GM23338 (cell line): ENCODE measurements at regions not wholly inside any gene's neighbourhood (a gene's known extent, or its start where the extent isn't known, plus 50 kb on each side); places are given as distances from the start of the nearest gene placed in this dataset.
"Not testable (repeated sequence)": the region's sequence is repeated elsewhere in the genome, so short reads cannot be mapped to it uniquely, and the experiment has no call there.

Experiments used
- ATAC-seq: fragments of 200-7000 bp; cut with Tn5 transposase; 3 replicates; pipeline ENCODE4 v1.9.1; 2020
- DNase-seq: peaks from one replicate; pipeline ENCODE4 v3.0.0-alpha.2; 2015; ENCODE audit warnings: low spot score
- H2AFZ ChIP-seq: fragments of 200-600 bp; sonication (generic); 2 replicates; pipeline ENCODE4 v1.8.0; 2016; ENCODE audit warnings: antibody characterized with exemption, mild to moderate bottlenecking, moderate library complexity
- H3F3A ChIP-seq: fragments of 200-600 bp; sonication (generic); replicated peaks from 2 replicates; pipeline ENCODE4 v1.8.0; 2017; ENCODE audit warnings: antibody characterized with exemption, mixed run types, low read depth
- H3K27ac ChIP-seq: fragments of 200-600 bp; sonication (generic); 2 replicates; pipeline ENCODE4 v1.6.1; 2016; ENCODE audit warnings: low read depth
- H3K27me3 ChIP-seq: fragments of 200-600 bp; sonication (generic); 2 replicates; pipeline ENCODE4 v1.8.0; 2016; ENCODE audit warnings: mild to moderate bottlenecking, mixed run types, moderate library complexity; ENCODE audit not compliant: insufficient read depth
- H3K36me3 ChIP-seq: fragments of 200-600 bp; sonication (generic); 2 replicates; pipeline ENCODE4 v1.8.0; 2016; ENCODE audit warnings: mild to moderate bottlenecking; ENCODE audit not compliant: insufficient read depth
- H3K4me1 ChIP-seq: fragments of 200-600 bp; sonication (generic); 2 replicates; pipeline ENCODE4 v1.8.0; 2016; ENCODE audit warnings: mild to moderate bottlenecking, moderate library complexity; ENCODE audit not compliant: insufficient read depth
- H3K4me2 ChIP-seq: fragments of 200-600 bp; sonication (generic); 2 replicates; pipeline ENCODE4 v1.7.1; 2017; ENCODE audit warnings: mixed run types
- H3K4me3 ChIP-seq: fragments of 200-600 bp; sonication (generic); 2 replicates; pipeline ENCODE4 v1.6.1; 2016; ENCODE audit warnings: mixed run types
- H3K79me2 ChIP-seq: fragments of 200-600 bp; sonication (generic); replicated peaks from 2 replicates; pipeline ENCODE4 v1.8.0; 2017; ENCODE audit warnings: mild to moderate bottlenecking; ENCODE audit not compliant: insufficient read depth
- H3K9me2 ChIP-seq: fragments of 200-600 bp; sonication (generic); 2 replicates; pipeline ENCODE4 v1.8.0; 2017; ENCODE audit not compliant: insufficient read depth
- H4K20me1 ChIP-seq: fragments of 200-600 bp; sonication (generic); replicated peaks from 2 replicates; pipeline ENCODE4 v1.8.0; 2017; ENCODE audit warnings: mild to moderate bottlenecking; ENCODE audit not compliant: insufficient read depth
- H3K27ac Mint-ChIP-seq: 2 replicates; pipeline ENCODE4 v1.8.0; 2020; ENCODE audit warnings: inconsistent platforms, mild to moderate bottlenecking, moderate library complexity, mixed read lengths
- H3K27me3 Mint-ChIP-seq: 3 replicates; pipeline ENCODE4 v1.8.0; 2022; ENCODE audit warnings: low read depth, mild to moderate bottlenecking, moderate library complexity, mixed read lengths, inconsistent platforms; ENCODE audit not compliant: insufficient read depth, poor library complexity
- H3K36me3 Mint-ChIP-seq: 3 replicates; pipeline ENCODE4 v1.8.0; 2021; ENCODE audit warnings: low read depth, mild to moderate bottlenecking, inconsistent platforms, moderate library complexity, mixed read lengths
- H3K4me1 Mint-ChIP-seq: 3 replicates; pipeline ENCODE4 v1.8.0; 2020; ENCODE audit warnings: mild to moderate bottlenecking, inconsistent platforms, mixed read lengths
- H3K4me3 Mint-ChIP-seq: 3 replicates; pipeline ENCODE4 v1.8.0; 2021; ENCODE audit warnings: moderate library complexity, mild to moderate bottlenecking, inconsistent platforms, mixed read lengths
- H3K9me3 Mint-ChIP-seq: 3 replicates; pipeline ENCODE4 v1.8.0; 2020; ENCODE audit warnings: moderate library complexity, mild to moderate bottlenecking, inconsistent platforms, mixed read lengths
- CREB1 ChIP-seq: fragments of 250-450 bp; sonication (Bioruptor Pico); IDR thresholded peaks from 2 replicates; pipeline ENCODE4 v1.5.0; 2020; ENCODE audit warnings: low read depth, mild to moderate bottlenecking, moderate library complexity
- EZH2 ChIP-seq: fragments of 200-600 bp; sonication (generic); IDR thresholded peaks from one replicate; pipeline ENCODE4 v1.8.0; 2017; ENCODE audit warnings: antibody characterized with exemption, mild to moderate bottlenecking, low read depth; ENCODE audit not compliant: unreplicated experiment
- EZH2phosphoT487 ChIP-seq: fragments of 200-600 bp; sonication (generic); IDR thresholded peaks from one replicate; pipeline ENCODE4 v1.8.1; 2018; ENCODE audit warnings: antibody characterized with exemption; ENCODE audit not compliant: unreplicated experiment
- JUNB ChIP-seq: IDR thresholded peaks from one replicate; pipeline ENCODE4 v1.6.1; 2016; ENCODE audit warnings: antibody characterized with exemption; ENCODE audit not compliant: unreplicated experiment
- POLR2AphosphoS5 ChIP-seq: IDR thresholded peaks from 2 replicates; pipeline ENCODE4 v1.6.1; 2016; ENCODE audit warnings: antibody characterized with exemption, low read depth
- ZNF114 ChIP-seq: fragments of 250-450 bp; sonication (Bioruptor Pico); IDR thresholded peaks from 2 replicates; pipeline ENCODE4 v1.5.0; 2020; ENCODE audit warnings: mild to moderate bottlenecking, moderate library complexity
- TF ChIP-seq, protein P1 (sequence below), 2 experiments: fragments of 200-600 bp in 1 of 2; sonication (generic) in 1 of 2; conservative IDR thresholded peaks; 2 replicates each; pipeline versions ENCODE4 v1.5.1 to v1.6.1; 2016 to 2017; ENCODE audit warnings: antibody characterized with exemption in 2 of 2, low read depth in 2 of 2, mild to moderate bottlenecking in 2 of 2, moderate library complexity in 1 of 2
- TF ChIP-seq, protein P2 (sequence below): IDR thresholded peaks from 2 replicates; pipeline ENCODE4 v1.6.1; 2016; ENCODE audit warnings: antibody characterized with exemption
- TF ChIP-seq, protein P3 (sequence below): fragments of 250-450 bp; sonication (Bioruptor Pico); IDR thresholded peaks from 2 replicates; pipeline ENCODE4 v1.5.0; 2020; ENCODE audit warnings: mild to moderate bottlenecking, moderate library complexity

DNA sequence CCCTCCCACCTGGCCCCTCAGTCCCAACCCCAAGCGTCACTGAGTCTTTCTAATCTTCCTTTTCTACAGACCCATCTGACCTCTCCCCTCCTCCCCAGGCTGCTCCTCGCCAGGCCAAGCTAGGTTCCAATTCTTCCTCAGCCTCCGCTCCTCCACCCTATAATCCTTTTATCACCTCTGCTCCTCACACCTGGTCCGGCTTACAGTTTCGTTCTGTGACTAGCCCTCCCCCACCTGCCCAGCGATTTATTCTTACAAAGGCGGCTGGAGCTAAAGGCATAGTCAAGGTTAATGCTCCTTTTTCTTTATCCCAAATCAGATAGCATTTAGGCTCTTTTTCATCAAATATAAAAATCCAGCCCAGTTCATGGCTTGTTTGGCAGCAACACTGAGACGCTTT is 214.5 kb upstream of the ANXA10 start:
- H3K36me3 ChIP-seq, H3K4me3 Mint-ChIP-seq, H3F3A ChIP-seq, H3K27ac ChIP-seq, H4K20me1 ChIP-seq, H3K4me2 ChIP-seq, H3K27me3 Mint-ChIP-seq, H3K27me3 ChIP-seq, H3K9me2 ChIP-seq, ATAC-seq, H3K79me2 ChIP-seq, H3K4me3 ChIP-seq, H2AFZ ChIP-seq, H3K27ac Mint-ChIP-seq, DNase-seq, H3K4me1 ChIP-seq: not testable (repeated sequence)
- Mint-ChIP-seq H3K4me1 (peaks cover 31% of the 10 kb centered on the region), H3K9me3 (peaks cover 30% of the 10 kb centered on the region), H3K36me3 (peaks cover 34% of the 10 kb centered on the region)

DNA sequence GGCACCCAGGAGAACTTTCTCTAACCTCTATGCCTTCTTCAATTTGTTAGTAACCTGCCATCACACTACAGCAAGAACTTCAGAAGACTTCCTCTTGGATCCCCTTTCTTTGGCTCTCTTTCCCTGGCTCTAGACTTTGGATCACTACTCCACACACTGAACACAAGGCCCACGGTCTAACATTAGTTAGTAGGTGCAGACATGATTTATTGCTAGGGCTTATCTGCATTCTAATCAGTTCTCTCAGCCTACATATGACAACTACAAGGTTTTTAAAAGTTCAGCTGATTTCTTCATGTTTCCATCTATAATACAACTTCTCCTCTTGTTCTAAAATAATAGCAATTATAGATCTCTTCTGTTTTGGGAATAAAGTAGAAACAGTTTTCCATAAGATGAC is 209.1 kb upstream of the ANXA10 start:
- no peaks in the 10 kb centered on the region for H4K20me1 ChIP-seq
- no peak overlapping the region for H3K27ac ChIP-seq
- H3K36me3 ChIP-seq, result no peaks in the 10 kb centered on the region
- H3K4me2 ChIP-seq, result no peak overlapping the region
- H3K27me3 ChIP-seq, result no peaks in the 10 kb centered on the region
- H3K4me3 ChIP-seq, result no peak overlapping the region
- Mint-ChIP-seq H3K4me3 (no peak overlapping the region), H3K36me3 (peaks cover 21% of the 10 kb centered on the region), H3K27ac (no peak overlapping the region), H3K4me1 (peaks cover 9% of the 10 kb centered on the region), H3K27me3 (no peaks in the 10 kb centered on the region), H3K9me3 (peaks cover 23% of the 10 kb centered on the region)
- ATAC-seq (no peak), DNase-seq (no peak)
- no peaks in the 10 kb centered on the region for H3K4me1 ChIP-seq
- H2AFZ ChIP-seq, result peak overlapping the region; percentile 29; the same call in 1 of the 2 replicates
- H3F3A ChIP-seq, result no peaks in the 10 kb centered on the region
- no peaks in the 10 kb centered on the region for H3K79me2 ChIP-seq
- H3K9me2 ChIP-seq, result no peaks in the 10 kb centered on the region
- no peak for TF ChIP-seq POLR2AphosphoS5
- no peak for TF ChIP-seq JUNB
- TF ChIP-seq, protein P1, sequence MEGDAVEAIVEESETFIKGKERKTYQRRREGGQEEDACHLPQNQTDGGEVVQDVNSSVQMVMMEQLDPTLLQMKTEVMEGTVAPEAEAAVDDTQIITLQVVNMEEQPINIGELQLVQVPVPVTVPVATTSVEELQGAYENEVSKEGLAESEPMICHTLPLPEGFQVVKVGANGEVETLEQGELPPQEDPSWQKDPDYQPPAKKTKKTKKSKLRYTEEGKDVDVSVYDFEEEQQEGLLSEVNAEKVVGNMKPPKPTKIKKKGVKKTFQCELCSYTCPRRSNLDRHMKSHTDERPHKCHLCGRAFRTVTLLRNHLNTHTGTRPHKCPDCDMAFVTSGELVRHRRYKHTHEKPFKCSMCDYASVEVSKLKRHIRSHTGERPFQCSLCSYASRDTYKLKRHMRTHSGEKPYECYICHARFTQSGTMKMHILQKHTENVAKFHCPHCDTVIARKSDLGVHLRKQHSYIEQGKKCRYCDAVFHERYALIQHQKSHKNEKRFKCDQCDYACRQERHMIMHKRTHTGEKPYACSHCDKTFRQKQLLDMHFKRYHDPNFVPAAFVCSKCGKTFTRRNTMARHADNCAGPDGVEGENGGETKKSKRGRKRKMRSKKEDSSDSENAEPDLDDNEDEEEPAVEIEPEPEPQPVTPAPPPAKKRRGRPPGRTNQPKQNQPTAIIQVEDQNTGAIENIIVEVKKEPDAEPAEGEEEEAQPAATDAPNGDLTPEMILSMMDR (conservative IDR thresholded peaks at IDR 0.05; ENCODE audit: low read depth in 2 of 2), result no peak
- no peak for TF ChIP-seq CREB1 (CRISPR knock-in tag)
- TF ChIP-seq EZH2phosphoT487, result no peak
- TF ChIP-seq, protein P2, sequence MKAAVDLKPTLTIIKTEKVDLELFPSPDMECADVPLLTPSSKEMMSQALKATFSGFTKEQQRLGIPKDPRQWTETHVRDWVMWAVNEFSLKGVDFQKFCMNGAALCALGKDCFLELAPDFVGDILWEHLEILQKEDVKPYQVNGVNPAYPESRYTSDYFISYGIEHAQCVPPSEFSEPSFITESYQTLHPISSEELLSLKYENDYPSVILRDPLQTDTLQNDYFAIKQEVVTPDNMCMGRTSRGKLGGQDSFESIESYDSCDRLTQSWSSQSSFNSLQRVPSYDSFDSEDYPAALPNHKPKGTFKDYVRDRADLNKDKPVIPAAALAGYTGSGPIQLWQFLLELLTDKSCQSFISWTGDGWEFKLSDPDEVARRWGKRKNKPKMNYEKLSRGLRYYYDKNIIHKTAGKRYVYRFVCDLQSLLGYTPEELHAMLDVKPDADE, result no peak
- TF ChIP-seq, protein P3, sequence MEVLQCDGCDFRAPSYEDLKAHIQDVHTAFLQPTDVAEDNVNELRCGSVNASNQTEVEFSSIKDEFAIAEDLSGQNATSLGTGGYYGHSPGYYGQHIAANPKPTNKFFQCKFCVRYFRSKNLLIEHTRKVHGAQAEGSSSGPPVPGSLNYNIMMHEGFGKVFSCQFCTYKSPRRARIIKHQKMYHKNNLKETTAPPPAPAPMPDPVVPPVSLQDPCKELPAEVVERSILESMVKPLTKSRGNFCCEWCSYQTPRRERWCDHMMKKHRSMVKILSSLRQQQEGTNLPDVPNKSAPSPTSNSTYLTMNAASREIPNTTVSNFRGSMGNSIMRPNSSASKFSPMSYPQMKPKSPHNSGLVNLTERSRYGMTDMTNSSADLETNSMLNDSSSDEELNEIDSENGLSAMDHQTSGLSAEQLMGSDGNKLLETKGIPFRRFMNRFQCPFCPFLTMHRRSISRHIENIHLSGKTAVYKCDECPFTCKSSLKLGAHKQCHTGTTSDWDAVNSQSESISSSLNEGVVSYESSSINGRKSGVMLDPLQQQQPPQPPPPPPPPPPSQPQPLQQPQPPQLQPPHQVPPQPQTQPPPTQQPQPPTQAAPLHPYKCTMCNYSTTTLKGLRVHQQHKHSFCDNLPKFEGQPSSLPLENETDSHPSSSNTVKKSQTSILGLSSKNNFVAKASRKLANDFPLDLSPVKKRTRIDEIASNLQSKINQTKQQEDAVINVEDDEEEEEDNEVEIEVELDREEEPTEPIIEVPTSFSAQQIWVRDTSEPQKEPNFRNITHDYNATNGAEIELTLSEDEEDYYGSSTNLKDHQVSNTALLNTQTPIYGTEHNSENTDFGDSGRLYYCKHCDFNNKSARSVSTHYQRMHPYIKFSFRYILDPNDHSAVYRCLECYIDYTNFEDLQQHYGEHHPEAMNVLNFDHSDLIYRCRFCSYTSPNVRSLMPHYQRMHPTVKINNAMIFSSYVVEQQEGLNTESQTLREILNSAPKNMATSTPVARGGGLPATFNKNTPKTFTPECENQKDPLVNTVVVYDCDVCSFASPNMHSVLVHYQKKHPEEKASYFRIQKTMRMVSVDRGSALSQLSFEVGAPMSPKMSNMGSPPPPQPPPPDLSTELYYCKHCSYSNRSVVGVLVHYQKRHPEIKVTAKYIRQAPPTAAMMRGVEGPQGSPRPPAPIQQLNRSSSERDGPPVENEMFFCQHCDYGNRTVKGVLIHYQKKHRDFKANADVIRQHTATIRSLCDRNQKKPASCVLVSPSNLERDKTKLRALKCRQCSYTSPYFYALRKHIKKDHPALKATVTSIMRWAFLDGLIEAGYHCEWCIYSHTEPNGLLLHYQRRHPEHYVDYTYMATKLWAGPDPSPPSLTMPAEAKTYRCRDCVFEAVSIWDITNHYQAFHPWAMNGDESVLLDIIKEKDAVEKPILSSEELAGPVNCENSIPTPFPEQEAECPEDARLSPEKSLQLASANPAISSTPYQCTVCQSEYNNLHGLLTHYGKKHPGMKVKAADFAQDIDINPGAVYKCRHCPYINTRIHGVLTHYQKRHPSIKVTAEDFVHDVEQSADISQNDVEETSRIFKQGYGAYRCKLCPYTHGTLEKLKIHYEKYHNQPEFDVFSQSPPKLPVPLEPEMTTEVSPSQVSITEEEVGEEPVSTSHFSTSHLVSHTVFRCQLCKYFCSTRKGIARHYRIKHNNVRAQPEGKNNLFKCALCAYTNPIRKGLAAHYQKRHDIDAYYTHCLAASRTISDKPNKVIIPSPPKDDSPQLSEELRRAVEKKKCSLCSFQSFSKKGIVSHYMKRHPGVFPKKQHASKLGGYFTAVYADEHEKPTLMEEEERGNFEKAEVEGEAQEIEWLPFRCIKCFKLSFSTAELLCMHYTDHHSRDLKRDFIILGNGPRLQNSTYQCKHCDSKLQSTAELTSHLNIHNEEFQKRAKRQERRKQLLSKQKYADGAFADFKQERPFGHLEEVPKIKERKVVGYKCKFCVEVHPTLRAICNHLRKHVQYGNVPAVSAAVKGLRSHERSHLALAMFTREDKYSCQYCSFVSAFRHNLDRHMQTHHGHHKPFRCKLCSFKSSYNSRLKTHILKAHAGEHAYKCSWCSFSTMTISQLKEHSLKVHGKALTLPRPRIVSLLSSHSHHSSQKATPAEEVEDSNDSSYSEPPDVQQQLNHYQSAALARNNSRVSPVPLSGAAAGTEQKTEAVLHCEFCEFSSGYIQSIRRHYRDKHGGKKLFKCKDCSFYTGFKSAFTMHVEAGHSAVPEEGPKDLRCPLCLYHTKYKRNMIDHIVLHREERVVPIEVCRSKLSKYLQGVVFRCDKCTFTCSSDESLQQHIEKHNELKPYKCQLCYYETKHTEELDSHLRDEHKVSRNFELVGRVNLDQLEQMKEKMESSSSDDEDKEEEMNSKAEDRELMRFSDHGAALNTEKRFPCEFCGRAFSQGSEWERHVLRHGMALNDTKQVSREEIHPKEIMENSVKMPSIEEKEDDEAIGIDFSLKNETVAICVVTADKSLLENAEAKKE, result no peak
- TF ChIP-seq ZNF114 (CRISPR knock-in tag), result no peak
- no peak for TF ChIP-seq EZH2
